Peyer's patch (tissue), 4 donors: ENCODE measurements at regions not wholly inside any gene's neighbourhood (a gene's known extent, or its start where the extent isn't known, plus 50 kb on each side); places are given as distances from the start of the nearest gene placed in this dataset.

Experiments
- POLR2A ChIP-seq, 2 donors: fragments of 450-650 bp; IDR thresholded peaks; one replicate each; pipeline ENCODE4 v1.5.1; 2017; ENCODE audit warnings: antibody characterized with exemption in 2 of 2, mild to moderate bottlenecking in 2 of 2, moderate library complexity in 2 of 2
- TF ChIP-seq, protein P1 (sequence below), 6 experiments: fragments of 450-650 bp in 4 of 6; fragments of 200-600 bp in 2 of 6; sonication (generic) in 1 of 6; IDR thresholded peaks; one replicate each; pipeline ENCODE4 v1.5.1; 2017 to 2019; ENCODE audit warnings: antibody characterized with exemption in 6 of 6, mild to moderate bottlenecking in 3 of 6, moderate library complexity in 1 of 6

- TF ChIP-seq, protein P1, sequence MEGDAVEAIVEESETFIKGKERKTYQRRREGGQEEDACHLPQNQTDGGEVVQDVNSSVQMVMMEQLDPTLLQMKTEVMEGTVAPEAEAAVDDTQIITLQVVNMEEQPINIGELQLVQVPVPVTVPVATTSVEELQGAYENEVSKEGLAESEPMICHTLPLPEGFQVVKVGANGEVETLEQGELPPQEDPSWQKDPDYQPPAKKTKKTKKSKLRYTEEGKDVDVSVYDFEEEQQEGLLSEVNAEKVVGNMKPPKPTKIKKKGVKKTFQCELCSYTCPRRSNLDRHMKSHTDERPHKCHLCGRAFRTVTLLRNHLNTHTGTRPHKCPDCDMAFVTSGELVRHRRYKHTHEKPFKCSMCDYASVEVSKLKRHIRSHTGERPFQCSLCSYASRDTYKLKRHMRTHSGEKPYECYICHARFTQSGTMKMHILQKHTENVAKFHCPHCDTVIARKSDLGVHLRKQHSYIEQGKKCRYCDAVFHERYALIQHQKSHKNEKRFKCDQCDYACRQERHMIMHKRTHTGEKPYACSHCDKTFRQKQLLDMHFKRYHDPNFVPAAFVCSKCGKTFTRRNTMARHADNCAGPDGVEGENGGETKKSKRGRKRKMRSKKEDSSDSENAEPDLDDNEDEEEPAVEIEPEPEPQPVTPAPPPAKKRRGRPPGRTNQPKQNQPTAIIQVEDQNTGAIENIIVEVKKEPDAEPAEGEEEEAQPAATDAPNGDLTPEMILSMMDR (IDR thresholded peaks at IDR 0.05), result no peak
- no peak for TF ChIP-seq POLR2A (IDR thresholded peaks at IDR 0.05)
Measured at GRCh38 chr16:75811020-75811634, 84.8 kb upstream of the CPHXL start.
